IMR-90 (cell line): ENCODE measurements at regions not wholly inside any gene's neighbourhood (a gene's known extent, or its start where the extent isn't known, plus 50 kb on each side); places are given as distances from the start of the nearest gene placed in this dataset.

Experiments used
- ATAC-seq: fragments of 200-7000 bp; cut with Tn5 transposase; 2 replicates; pipeline ENCODE4 v1.9.1; 2020; ENCODE audit warnings: low read depth, mild to moderate bottlenecking, moderate library complexity
- BruUV-seq: library from RNA; stranded (reverse); fragments of 400-500 nt; replicated peaks from 2 replicates; lab custom pipeline; 2021; lab: Mats Ljungman, UMichigan
- CTCF ChIA-PET: fragments of 300-600 bp; formaldehyde crosslinking; extraction: SDS; loops from one replicate; lab custom pipeline; 2021; ENCODE audit warnings: antibody characterized with exemption; lab: Yijun Ruan, JAX
- POLR2A ChIA-PET: fragments of 300-600 bp; sonication (Branson Sonifier 250); formaldehyde crosslinking; loops from one replicate; lab custom pipeline; 2022; ENCODE audit warnings: antibody characterized with exemption; ENCODE audit not compliant: unreplicated experiment; lab: Charles Lee
- DNase-seq: peaks from one replicate; pipeline ENCODE4 v3.0.0; 2013
- H2AFZ ChIP-seq: replicated peaks from 2 replicates; pipeline ENCODE3; 2013; ENCODE audit warnings: low read length, mild to moderate bottlenecking; ENCODE audit not compliant: poor library complexity
- H2AK5ac ChIP-seq: 2 replicates; pipeline ENCODE4 v1.6.1; 2013; ENCODE audit warnings: low read depth, low read length, inconsistent platforms
- H2AK9ac ChIP-seq: replicated peaks from 2 replicates; pipeline ENCODE3; 2013; ENCODE audit warnings: mild to moderate bottlenecking, low read depth, low read length, moderate library complexity; ENCODE audit not compliant: poor library complexity
- H2BK120ac ChIP-seq: 2 replicates; pipeline ENCODE4 v1.6.1; 2013; ENCODE audit warnings: low read depth, low read length, inconsistent platforms
- H2BK15ac ChIP-seq: 3 replicates; pipeline ENCODE4 v1.6.1; 2013; ENCODE audit warnings: low read depth, low read length, inconsistent platforms
- H2BK20ac ChIP-seq: 2 replicates; pipeline ENCODE4 v1.6.1; 2013; ENCODE audit warnings: low read depth, mild to moderate bottlenecking, inconsistent platforms, low read length, moderate library complexity
- H2BK5ac ChIP-seq: 2 replicates; pipeline ENCODE4 v1.6.1; 2013; ENCODE audit warnings: mild to moderate bottlenecking, low read depth, low read length, inconsistent platforms; ENCODE audit not compliant: poor library complexity, severe bottlenecking
- H3K14ac ChIP-seq: replicated peaks from 2 replicates; pipeline ENCODE4 v1.6.1; 2013; ENCODE audit warnings: low read depth, low read length, inconsistent platforms
- H3K18ac ChIP-seq: 2 replicates; pipeline ENCODE4 v1.6.1; 2013; ENCODE audit warnings: low read depth, low read length, control low read depth
- H3K23ac ChIP-seq: 2 replicates; pipeline ENCODE4 v1.6.1; 2013; ENCODE audit warnings: low read depth, low read length, inconsistent platforms
- H3K27ac ChIP-seq: 2 replicates; pipeline ENCODE4 v1.5.1; 2013; ENCODE audit warnings: mild to moderate bottlenecking, control low read depth, low read length; ENCODE audit not compliant: insufficient read depth
- H3K27me3 ChIP-seq: 2 replicates; pipeline ENCODE4 v1.6.1; 2013; ENCODE audit warnings: low read length; ENCODE audit not compliant: control insufficient read depth, insufficient read depth
- H3K36me3 ChIP-seq: 2 replicates; pipeline ENCODE4 v1.6.1; 2013; ENCODE audit warnings: low read length, mixed read lengths; ENCODE audit not compliant: control insufficient read depth, insufficient read depth
- H3K4ac ChIP-seq: 2 replicates; pipeline ENCODE4 v1.6.1; 2013; ENCODE audit warnings: low read depth, low read length, inconsistent platforms
- H3K4me1 ChIP-seq: 2 replicates; pipeline ENCODE4 v1.6.1; 2013; ENCODE audit warnings: low read length, mixed read lengths; ENCODE audit not compliant: control insufficient read depth, insufficient read depth
- H3K4me2 ChIP-seq: 2 replicates; pipeline ENCODE4 v1.6.1; 2013; ENCODE audit warnings: low read depth, mild to moderate bottlenecking, control low read depth, low read length, moderate library complexity
- H3K4me3 ChIP-seq: 2 replicates; pipeline ENCODE4 v1.5.1; 2013; ENCODE audit warnings: low read depth, mild to moderate bottlenecking, control low read depth, low read length, moderate library complexity; ENCODE audit not compliant: insufficient read depth
- H3K56ac ChIP-seq: 2 replicates; pipeline ENCODE4 v1.6.1; 2013; ENCODE audit warnings: low read length, inconsistent platforms; ENCODE audit not compliant: insufficient read depth; ENCODE audit errors: extremely low read depth
- H3K79me1 ChIP-seq, 2 experiments: 2 replicates each; pipeline ENCODE4 v1.6.1; 2013; ENCODE audit warnings: low read length in 2 of 2, inconsistent platforms in 1 of 2, low read depth in 1 of 2
- H3K9ac ChIP-seq: 2 replicates; pipeline ENCODE4 v1.6.1; 2013; ENCODE audit warnings: low read depth, low read length, control low read depth
- H3K9me1 ChIP-seq: 2 replicates; pipeline ENCODE4 v1.6.1; 2013; ENCODE audit warnings: low read length, inconsistent platforms; ENCODE audit not compliant: insufficient read depth
- H3K9me3 ChIP-seq: 2 replicates; pipeline ENCODE4 v1.6.1; 2013; ENCODE audit warnings: low read length; ENCODE audit not compliant: control insufficient read depth, insufficient read depth
- H4K20me1 ChIP-seq: 2 replicates; pipeline ENCODE4 v1.6.1; 2013; ENCODE audit warnings: low read length, inconsistent platforms; ENCODE audit not compliant: insufficient read depth
- H4K5ac ChIP-seq: 2 replicates; pipeline ENCODE4 v1.6.1; 2013; ENCODE audit warnings: mild to moderate bottlenecking, low read depth, low read length, control low read depth
- H4K8ac ChIP-seq, 2 experiments: 2 replicates each; pipeline ENCODE4 v1.6.1; 2013; ENCODE audit warnings: low read depth in 2 of 2, low read length in 2 of 2, control low read depth in 1 of 2, inconsistent platforms in 1 of 2
- H4K91ac ChIP-seq: 2 replicates; pipeline ENCODE4 v1.6.1; 2013; ENCODE audit warnings: low read depth, low read length, inconsistent platforms; ENCODE audit not compliant: insufficient read depth
- BHLHE40 ChIP-seq: fragments of 150-350 bp; IDR thresholded peaks from 2 replicates; pipeline ENCODE4 v1.6.1; 2016; ENCODE audit warnings: mild to moderate bottlenecking, low read depth, low read length
- CEBPB ChIP-seq: IDR thresholded peaks from 2 replicates; pipeline ENCODE4 v1.6.1; 2012; ENCODE audit warnings: low read depth, low read length, improper control_type of control experiment
- CHD1 ChIP-seq: IDR thresholded peaks from 2 replicates; pipeline ENCODE4 v1.6.1; 2012; ENCODE audit warnings: low read depth, low read length, improper control_type of control experiment
- FOS ChIP-seq: fragments of 150-350 bp; IDR thresholded peaks from 2 replicates; pipeline ENCODE4 v1.6.1; 2016; ENCODE audit warnings: low read depth, low read length
- MAFK ChIP-seq: IDR thresholded peaks from 2 replicates; pipeline ENCODE4 v1.6.1; 2012; ENCODE audit warnings: low read depth, low read length, improper control_type of control experiment
- MAZ ChIP-seq: IDR thresholded peaks from 2 replicates; pipeline ENCODE4 v1.6.1; 2012; ENCODE audit warnings: low read depth, mild to moderate bottlenecking, low read length, improper control_type of control experiment, moderate library complexity, borderline replicate concordance
- MXI1 ChIP-seq: IDR thresholded peaks from 2 replicates; pipeline ENCODE4 v1.6.1; 2012; ENCODE audit warnings: low read depth, mild to moderate bottlenecking, low read length, moderate library complexity, borderline replicate concordance
- NFE2L2 ChIP-seq: fragments of 150-350 bp; IDR thresholded peaks from 2 replicates; pipeline ENCODE4 v1.6.1; 2016; ENCODE audit warnings: low read depth, mild to moderate bottlenecking, low read length
- POLR2A ChIP-seq: IDR thresholded peaks from 2 replicates; pipeline ENCODE4 v1.6.1; 2012; ENCODE audit warnings: mild to moderate bottlenecking, low read depth, low read length
- RAD21 ChIP-seq: IDR thresholded peaks from 2 replicates; pipeline ENCODE4 v1.6.1; 2012; ENCODE audit warnings: low read length, improper control_type of control experiment
- RCOR1 ChIP-seq: IDR thresholded peaks from 2 replicates; pipeline ENCODE4 v1.6.1; 2012; ENCODE audit warnings: mild to moderate bottlenecking, low read length, improper control_type of control experiment; ENCODE audit not compliant: insufficient replicate concordance
- RFX5 ChIP-seq: IDR thresholded peaks from 2 replicates; pipeline ENCODE4 v1.8.0; 2012; ENCODE audit warnings: low read depth, mild to moderate bottlenecking, low read length, moderate library complexity
- SMC3 ChIP-seq: fragments of 150-350 bp; IDR thresholded peaks from 2 replicates; pipeline ENCODE4 v1.6.1; 2016; ENCODE audit warnings: low read depth, mild to moderate bottlenecking, antibody characterized with exemption, low read length, moderate library complexity
- WGBS, 2 experiments: methylation state at CpG; one replicate each; pipeline versions ENCODE4 v1.1.5 to v1.1.7; 2013; ENCODE audit warnings: missing lambda C conversion rate in 2 of 2; ENCODE audit not compliant: insufficient read length in 1 of 2; ENCODE audit errors: extremely low coverage in 2 of 2; 5-methylcytosine and 5-hydroxymethylcytosine counted together
- dilution Hi-C: fragments of 300-500 bp; cut with HindIII; formaldehyde crosslinking; loops from one replicate; pipeline ENCODE4 v1.14.3; 2018; ENCODE audit warnings: low sequenced_read_pairs; ENCODE audit not compliant: unreplicated experiment
- in situ Hi-C: fragments of 300-500 bp; cut with MboI; formaldehyde crosslinking; loops from 3 replicates; pipeline ENCODE4 v1.14.3; 2019; ENCODE audit warnings: low sequenced_read_pairs, inconsistent platforms, mixed read lengths
- intact Hi-C: fragments of 100-400 bp; cut with micrococcal nuclease; formaldehyde crosslinking; loops from 2 replicates; pipeline ENCODE4 v1.10.0; 2022
- TF ChIP-seq, protein P1 (sequence below): fragments of 150-350 bp; IDR thresholded peaks from 2 replicates; pipeline ENCODE4 v1.6.1; 2016; ENCODE audit warnings: low read depth, mild to moderate bottlenecking, low read length, moderate library complexity, borderline replicate concordance
- TF ChIP-seq, protein P2 (sequence below): fragments of 150-350 bp; IDR thresholded peaks from 2 replicates; pipeline ENCODE4 v1.6.1; 2017; ENCODE audit warnings: mild to moderate bottlenecking, antibody characterized with exemption, low read length, low read depth
- TF ChIP-seq, protein P3 (sequence below): conservative IDR thresholded peaks from 2 replicates; pipeline ENCODE4 v1.5.1; 2012; ENCODE audit warnings: mild to moderate bottlenecking, low read depth, low read length, improper control_type of control experiment

DNA sequence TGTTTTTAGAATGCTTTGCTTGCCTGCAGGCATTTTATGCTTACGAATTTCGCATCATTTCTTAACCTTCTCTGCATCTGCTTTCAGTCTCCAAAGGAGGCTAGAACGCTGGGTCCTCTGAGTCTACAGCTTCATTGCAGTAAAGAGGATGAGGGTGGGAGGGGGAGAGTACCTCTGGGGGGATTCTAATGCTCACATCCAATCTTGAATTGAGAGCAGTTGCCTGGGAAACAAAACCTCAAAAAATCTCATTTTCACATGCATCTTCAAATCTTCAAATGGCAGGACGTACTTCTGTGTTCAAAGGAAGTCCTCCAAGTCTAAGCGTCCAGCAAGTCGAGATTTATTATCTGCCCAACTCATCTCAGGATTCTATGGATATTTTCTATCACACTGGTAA lies 100.7 kb upstream of the PRKCQ start:
- no peak overlapping the region for H3K9ac ChIP-seq

More for the DNA sequence above, 100.7 kb upstream of the PRKCQ start:
- H3K14ac ChIP-seq, result no peak overlapping the region
- no peak overlapping the region for H2AK9ac ChIP-seq
- BruUV-seq, result no TSS peak
- H3K4me2 ChIP-seq, result no peak overlapping the region
- WGBS, 2 experiments, result no CpG with 5 or more reads among the region's 6 CpGs
- H2BK15ac ChIP-seq, result no peak overlapping the region
- no peak overlapping the region for H3K4ac ChIP-seq
- no peaks in the 10 kb centered on the region; the same call in 1 of the 2 replicates for H3K9me3 ChIP-seq
- no peak overlapping the region for H2BK20ac ChIP-seq
- H4K20me1 ChIP-seq, result no peaks in the 10 kb centered on the region
- no peaks in the 10 kb centered on the region for H3K27me3 ChIP-seq
- H3K36me3 ChIP-seq, result no peaks in the 10 kb centered on the region
- H3K56ac ChIP-seq, result no peak overlapping the region
- no peak for DNase-seq
- H3K4me3 ChIP-seq, result no peak overlapping the region
- H3K79me1 ChIP-seq, result no peaks in the 10 kb centered on the region
- dilution Hi-C loops, result loop anchor here (25.0 kb wide), 1 partner anchor 732 kb away; the partner anchor contains the start of gene SFMBT2
- POLR2A ChIA-PET, result no interaction called here
- no peak for ATAC-seq
- no peaks in the 10 kb centered on the region for H3K9me1 ChIP-seq
- no peak overlapping the region for H2BK5ac ChIP-seq
- no peak overlapping the region for H4K5ac ChIP-seq
- intact Hi-C loops, result loop anchor here (5.0 kb wide), 1 partner anchor 107 kb away; no protein-coding TSS in a partner anchor
- CTCF ChIA-PET, result no interaction called here
- H3K18ac ChIP-seq, result no peak overlapping the region
- in situ Hi-C loops, result no loop called here
- TF ChIP-seq, protein P1, sequence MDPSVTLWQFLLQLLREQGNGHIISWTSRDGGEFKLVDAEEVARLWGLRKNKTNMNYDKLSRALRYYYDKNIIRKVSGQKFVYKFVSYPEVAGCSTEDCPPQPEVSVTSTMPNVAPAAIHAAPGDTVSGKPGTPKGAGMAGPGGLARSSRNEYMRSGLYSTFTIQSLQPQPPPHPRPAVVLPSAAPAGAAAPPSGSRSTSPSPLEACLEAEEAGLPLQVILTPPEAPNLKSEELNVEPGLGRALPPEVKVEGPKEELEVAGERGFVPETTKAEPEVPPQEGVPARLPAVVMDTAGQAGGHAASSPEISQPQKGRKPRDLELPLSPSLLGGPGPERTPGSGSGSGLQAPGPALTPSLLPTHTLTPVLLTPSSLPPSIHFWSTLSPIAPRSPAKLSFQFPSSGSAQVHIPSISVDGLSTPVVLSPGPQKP, result no peak
- TF ChIP-seq CHD1, result no peak
- TF ChIP-seq MXI1, result no peak
- no peak for TF ChIP-seq FOS
- no peak for TF ChIP-seq NFE2L2
- TF ChIP-seq RCOR1, result no peak
- no peak for TF ChIP-seq CEBPB
- no peak for TF ChIP-seq RFX5
- no peak for TF ChIP-seq MAZ
- no peak for TF ChIP-seq SMC3
- no peak for TF ChIP-seq BHLHE40
- TF ChIP-seq, protein P2, sequence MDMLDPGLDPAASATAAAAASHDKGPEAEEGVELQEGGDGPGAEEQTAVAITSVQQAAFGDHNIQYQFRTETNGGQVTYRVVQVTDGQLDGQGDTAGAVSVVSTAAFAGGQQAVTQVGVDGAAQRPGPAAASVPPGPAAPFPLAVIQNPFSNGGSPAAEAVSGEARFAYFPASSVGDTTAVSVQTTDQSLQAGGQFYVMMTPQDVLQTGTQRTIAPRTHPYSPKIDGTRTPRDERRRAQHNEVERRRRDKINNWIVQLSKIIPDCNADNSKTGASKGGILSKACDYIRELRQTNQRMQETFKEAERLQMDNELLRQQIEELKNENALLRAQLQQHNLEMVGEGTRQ, result no peak
- no peak for TF ChIP-seq MAFK
- no peak for TF ChIP-seq POLR2A
- no peak for TF ChIP-seq RAD21
- TF ChIP-seq, protein P3, sequence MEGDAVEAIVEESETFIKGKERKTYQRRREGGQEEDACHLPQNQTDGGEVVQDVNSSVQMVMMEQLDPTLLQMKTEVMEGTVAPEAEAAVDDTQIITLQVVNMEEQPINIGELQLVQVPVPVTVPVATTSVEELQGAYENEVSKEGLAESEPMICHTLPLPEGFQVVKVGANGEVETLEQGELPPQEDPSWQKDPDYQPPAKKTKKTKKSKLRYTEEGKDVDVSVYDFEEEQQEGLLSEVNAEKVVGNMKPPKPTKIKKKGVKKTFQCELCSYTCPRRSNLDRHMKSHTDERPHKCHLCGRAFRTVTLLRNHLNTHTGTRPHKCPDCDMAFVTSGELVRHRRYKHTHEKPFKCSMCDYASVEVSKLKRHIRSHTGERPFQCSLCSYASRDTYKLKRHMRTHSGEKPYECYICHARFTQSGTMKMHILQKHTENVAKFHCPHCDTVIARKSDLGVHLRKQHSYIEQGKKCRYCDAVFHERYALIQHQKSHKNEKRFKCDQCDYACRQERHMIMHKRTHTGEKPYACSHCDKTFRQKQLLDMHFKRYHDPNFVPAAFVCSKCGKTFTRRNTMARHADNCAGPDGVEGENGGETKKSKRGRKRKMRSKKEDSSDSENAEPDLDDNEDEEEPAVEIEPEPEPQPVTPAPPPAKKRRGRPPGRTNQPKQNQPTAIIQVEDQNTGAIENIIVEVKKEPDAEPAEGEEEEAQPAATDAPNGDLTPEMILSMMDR, result no peak
- H2BK120ac ChIP-seq, result no peak overlapping the region
- H3K4me1 ChIP-seq, result no peaks in the 10 kb centered on the region
- no peak overlapping the region for H4K91ac ChIP-seq
- no peak overlapping the region for H2AK5ac ChIP-seq
- H2AFZ ChIP-seq, result no peak overlapping the region
- H3K23ac ChIP-seq, result no peak overlapping the region
- no peak overlapping the region for H3K27ac ChIP-seq
- H4K8ac ChIP-seq, result no peak overlapping the region
